NB4 (cell line): ENCODE measurements at regions not wholly inside any gene's neighbourhood (a gene's known extent, or its start where the extent isn't known, plus 50 kb on each side); places are given as distances from the start of the nearest gene placed in this dataset.

Source experiments
- DNase-seq: peaks from one replicate; pipeline ENCODE4 v3.0.0; 2010; ENCODE audit warnings: low read depth
- H3K4me3 ChIP-seq: one replicate; pipeline ENCODE4 v1.5.1; 2011; ENCODE audit warnings: mild to moderate bottlenecking, low read depth, low read length, moderate library complexity
- MAX ChIP-seq: IDR thresholded peaks from 2 replicates; pipeline ENCODE4 v1.6.1; 2011; ENCODE audit warnings: low read depth, low read length
- MYC ChIP-seq: IDR thresholded peaks from 2 replicates; pipeline ENCODE4 v1.6.1; 2011; ENCODE audit warnings: low read depth, low read length
- POLR2A ChIP-seq: IDR thresholded peaks from 2 replicates; pipeline ENCODE4 v1.6.1; 2011; ENCODE audit warnings: mild to moderate bottlenecking; ENCODE audit not compliant: insufficient read length; ENCODE audit errors: extremely low read depth
- TF ChIP-seq, protein P1 (sequence below): IDR thresholded peaks from one replicate; pipeline ENCODE4 v1.5.1; 2012; ENCODE audit warnings: low read depth, low read length

GRCh38 chr6:130730600-130730999, 96.6 kb upstream of the SMLR1 start:
- DNase-seq = no peak
- TF ChIP-seq POLR2A (no peak), MAX (no peak), MYC (no peak)
- TF ChIP-seq, protein P1, sequence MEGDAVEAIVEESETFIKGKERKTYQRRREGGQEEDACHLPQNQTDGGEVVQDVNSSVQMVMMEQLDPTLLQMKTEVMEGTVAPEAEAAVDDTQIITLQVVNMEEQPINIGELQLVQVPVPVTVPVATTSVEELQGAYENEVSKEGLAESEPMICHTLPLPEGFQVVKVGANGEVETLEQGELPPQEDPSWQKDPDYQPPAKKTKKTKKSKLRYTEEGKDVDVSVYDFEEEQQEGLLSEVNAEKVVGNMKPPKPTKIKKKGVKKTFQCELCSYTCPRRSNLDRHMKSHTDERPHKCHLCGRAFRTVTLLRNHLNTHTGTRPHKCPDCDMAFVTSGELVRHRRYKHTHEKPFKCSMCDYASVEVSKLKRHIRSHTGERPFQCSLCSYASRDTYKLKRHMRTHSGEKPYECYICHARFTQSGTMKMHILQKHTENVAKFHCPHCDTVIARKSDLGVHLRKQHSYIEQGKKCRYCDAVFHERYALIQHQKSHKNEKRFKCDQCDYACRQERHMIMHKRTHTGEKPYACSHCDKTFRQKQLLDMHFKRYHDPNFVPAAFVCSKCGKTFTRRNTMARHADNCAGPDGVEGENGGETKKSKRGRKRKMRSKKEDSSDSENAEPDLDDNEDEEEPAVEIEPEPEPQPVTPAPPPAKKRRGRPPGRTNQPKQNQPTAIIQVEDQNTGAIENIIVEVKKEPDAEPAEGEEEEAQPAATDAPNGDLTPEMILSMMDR = no peak
- no peak overlapping the region for H3K4me3 ChIP-seq

GRCh38 chr6:130734161-130734560, 93.0 kb upstream of the SMLR1 start:
- no peak for DNase-seq
- no peak overlapping the region for H3K4me3 ChIP-seq
- TF ChIP-seq, protein P1 = no peak
- no peak for TF ChIP-seq MAX
- no peak for TF ChIP-seq POLR2A
- TF ChIP-seq MYC = no peak

- no peak overlapping the region for H3K4me3 ChIP-seq
- TF ChIP-seq, protein P1 = no peak
- TF ChIP-seq POLR2A (no peak), MAX (no peak), MYC (no peak)
- no peak for DNase-seq
Measured at GRCh38 chr6:130740308-130740707, 86.9 kb upstream of the SMLR1 start.

- H3K4me3 ChIP-seq = no peak overlapping the region
- DNase-seq = no peak
- TF ChIP-seq, protein P1 = no peak
- TF ChIP-seq MYC = no peak
- TF ChIP-seq POLR2A = no peak
- no peak for TF ChIP-seq MAX
Measured at GRCh38 chr6:130742131-130742681, 85.0 kb upstream of the SMLR1 start.

GRCh38 chr6:130743175-130743574, 84.0 kb upstream of the SMLR1 start:
- H3K4me3 ChIP-seq = no peak overlapping the region
- DNase-seq = no peak
- TF ChIP-seq, protein P1 = no peak
- TF ChIP-seq MAX (no peak), POLR2A (no peak)
